Lung (tissue), 11 donors: ENCODE measurements at regions not wholly inside any gene's neighbourhood (a gene's known extent, or its start where the extent isn't known, plus 50 kb on each side); places are given as distances from the start of the nearest gene placed in this dataset.

Experiments
- ATAC-seq: fragments of 200-7000 bp; cut with Tn5 transposase; one replicate; pipeline ENCODE4 v1.9.1; 2020; ENCODE audit warnings: moderate number of reproducible peaks; ENCODE audit not compliant: insufficient read depth, low FRiP score
- DNase-seq, 3 donors: peaks; one replicate each; pipeline ENCODE4 v3.0.0-alpha.2; 2013 to 2017
- H3K27ac ChIP-seq, 2 donors: one replicate each; pipeline ENCODE4 v1.5.1; 2013; ENCODE audit warnings: mild to moderate bottlenecking in 2 of 2, moderate library complexity in 2 of 2, control low read depth in 1 of 2, inconsistent platforms in 1 of 2, low read depth in 1 of 2, low read length in 1 of 2
- H3K27me3 ChIP-seq, 3 donors: one replicate each; pipeline ENCODE4 v1.5.1; 2013; ENCODE audit warnings: low read length in 2 of 3; ENCODE audit not compliant: control insufficient read depth in 3 of 3, insufficient read depth in 3 of 3
- H3K36me3 ChIP-seq, 4 donors: one replicate each; pipeline ENCODE4 v1.5.1; 2013; ENCODE audit warnings: low read length in 4 of 4, mild to moderate bottlenecking in 1 of 4, moderate library complexity in 1 of 4; ENCODE audit not compliant: control insufficient read depth in 4 of 4, insufficient read depth in 4 of 4
- H3K4me1 ChIP-seq, 5 donors: one replicate each; pipeline ENCODE4 v1.5.1; 2013; ENCODE audit warnings: low read length in 5 of 5, mild to moderate bottlenecking in 2 of 5, moderate library complexity in 1 of 5; ENCODE audit not compliant: control insufficient read depth in 5 of 5, insufficient read depth in 5 of 5
- H3K4me3 ChIP-seq: one replicate; pipeline ENCODE4 v1.5.1; 2013; ENCODE audit warnings: mild to moderate bottlenecking, control low read depth, moderate library complexity
- H3K9ac ChIP-seq, 2 donors: one replicate each; pipeline ENCODE4 v1.5.1; 2013; ENCODE audit warnings: low read length in 2 of 2, control low read depth in 1 of 2; ENCODE audit not compliant: insufficient read depth in 1 of 2
- H3K9me3 ChIP-seq, 4 donors: one replicate each; pipeline ENCODE4 v1.5.1; 2013; ENCODE audit warnings: low read length in 3 of 4, mild to moderate bottlenecking in 1 of 4, moderate library complexity in 1 of 4; ENCODE audit not compliant: control insufficient read depth in 4 of 4, insufficient read depth in 3 of 4
- CTCF ChIP-seq: IDR thresholded peaks from 2 replicates; pipeline ENCODE4 v1.5.1; 2012; ENCODE audit warnings: mild to moderate bottlenecking; ENCODE audit errors: control extremely low read depth, extremely low read depth
- WGBS, 2 donors: extraction: QIAGEN DNeasy Blood & Tissue Kit; methylation state at CpG; one replicate each; pipeline ENCODE4 v1.1.7; 2013; 5-methylcytosine and 5-hydroxymethylcytosine counted together
- donor health status: control.
- donor health status: control.
- donor health status: Bipolar disorder and iron deficiency.
- donor health status: healthy.
- donor health status: DM: yes; HTN: yes; CAD: no.

GRCh38 chr2:175750195-175750594, 251.9 kb downstream of the LNPK start:
- Histone ChIP-seq H3K9ac (no peak overlapping the region), H3K9me3 (no peaks in the 10 kb centered on the region), H3K27me3 (no peaks in the 10 kb centered on the region), H3K4me1 (no peaks in the 10 kb centered on the region), H3K36me3 (no peaks in the 10 kb centered on the region), H3K4me3 (no peak overlapping the region), H3K27ac (no peak overlapping the region)
- ATAC-seq (no peak), DNase-seq (no peak)
- no peak for TF ChIP-seq CTCF
- 58 to 82% methylated on average over 4 of the region's 4 CpGs for WGBS, 2 donors

GRCh38 chr2:175745911-175746310, 256.2 kb downstream of the LNPK start:
- Histone ChIP-seq H3K27ac (no peak overlapping the region), H3K27me3 (no peaks in the 10 kb centered on the region), H3K9me3 (peaks cover 0 to 2% (median 0%) of the 10 kb centered on the region in 4 donors), H3K9ac (no peak overlapping the region), H3K4me3 (no peak overlapping the region), H3K36me3 (no peaks in the 10 kb centered on the region), H3K4me1 (no peaks in the 10 kb centered on the region)
- ATAC-seq (no peak), DNase-seq (no peak)
- 0 to 65% methylated on average over 1 of the region's 1 CpG for WGBS, 2 donors
- no peak for TF ChIP-seq CTCF

- peaks cover 0 to 2% (median 0%) of the 10 kb centered on the region in 4 donors for H3K9me3 ChIP-seq
- no peak for TF ChIP-seq CTCF
- DNase-seq = no peak
- H3K27ac ChIP-seq = no peak overlapping the region
- no peaks in the 10 kb centered on the region for H3K4me1 ChIP-seq
- H3K9ac ChIP-seq = no peak overlapping the region
- no peak overlapping the region for H3K4me3 ChIP-seq
- H3K27me3 ChIP-seq = no peaks in the 10 kb centered on the region
- WGBS, 2 donors = 60 to 69% methylated on average over 8 of the region's 8 CpGs
- ATAC-seq = no peak
- H3K36me3 ChIP-seq = no peaks in the 10 kb centered on the region
Observed at GRCh38 chr2:175744000-175744399, 258.1 kb downstream of the LNPK start.

GRCh38 chr2:175743011-175743410, 259.1 kb downstream of the LNPK start:
- TF ChIP-seq CTCF = no peak
- Histone ChIP-seq H3K4me3 (no peak overlapping the region), H3K4me1 (no peaks in the 10 kb centered on the region), H3K27ac (no peak overlapping the region), H3K9ac (no peak overlapping the region), H3K9me3 (peaks cover 0 to 2% (median 0%) of the 10 kb centered on the region in 4 donors), H3K27me3 (no peaks in the 10 kb centered on the region), H3K36me3 (no peaks in the 10 kb centered on the region)
- ATAC-seq = no peak
- no peak for DNase-seq
- WGBS, 2 donors = 59 to 76% methylated on average over 1 of the region's 1 CpG
